ENCODE measurements at regions not wholly inside any gene's neighbourhood (a gene's known extent, or its start where the extent isn't known, plus 50 kb on each side); places are given as distances from the start of the nearest gene placed in this dataset.

GRCh38 chr5:44868541-44868940 is 59.8 kb downstream of the MRPS30 start:
- Histone ChIP-seq H3K4me1 (ENCODE audit: control extremely low read depth in 1 of 4, control insufficient read depth in 4 of 4, insufficient read depth in 4 of 4, low read length in 3 of 4) (no peaks in the 10 kb centered on the region), H3K27me3 (replicated peaks in 2 of 5; ENCODE audit: control insufficient read depth in 4 of 5, insufficient read depth in 5 of 5, low read length in 4 of 5) (peaks cover 0 to 2% (median 0%) of the 10 kb centered on the region in 5 experiments), H3K4me3 (ENCODE audit: control insufficient read depth in 1 of 7, extremely low read depth in 1 of 7, insufficient read depth in 4 of 7, low read depth in 2 of 7, low read length in 6 of 7) (no peak overlapping the region), H3K27ac (ENCODE audit: insufficient read depth in 1 of 2, low read depth in 1 of 2, low read length in 2 of 2, poor library complexity in 1 of 2, severe bottlenecking in 2 of 2) (no peak overlapping the region), H3K9me3 (ENCODE audit: control extremely low read depth in 1 of 5, control insufficient read depth in 4 of 5, insufficient read depth in 2 of 5, low read depth in 1 of 5, low read length in 4 of 5) (no peaks in the 10 kb centered on the region), H3K36me3 (ENCODE audit: control insufficient read depth in 4 of 4, insufficient read depth in 4 of 4, low read length in 3 of 4) (no peaks in the 10 kb centered on the region)
- CTCF ChIA-PET: no interaction called here
- WGBS (ENCODE audit: insufficient coverage): 66% methylated on average over 2 of the region's 4 CpGs
- no peak for DNase-seq
- POLR2A ChIA-PET: no interaction called here

- Histone ChIP-seq H3K4me3 (ENCODE audit: control insufficient read depth in 1 of 7, extremely low read depth in 1 of 7, insufficient read depth in 4 of 7, low read depth in 2 of 7, low read length in 6 of 7) (no peak overlapping the region), H3K4me1 (ENCODE audit: control extremely low read depth in 1 of 4, control insufficient read depth in 4 of 4, insufficient read depth in 4 of 4, low read length in 3 of 4) (no peaks in the 10 kb centered on the region), H3K36me3 (ENCODE audit: control insufficient read depth in 4 of 4, insufficient read depth in 4 of 4, low read length in 3 of 4) (no peaks in the 10 kb centered on the region), H3K9me3 (ENCODE audit: control extremely low read depth in 1 of 5, control insufficient read depth in 4 of 5, insufficient read depth in 2 of 5, low read depth in 1 of 5, low read length in 4 of 5) (no peaks in the 10 kb centered on the region), H3K27me3 (replicated peaks in 2 of 5; ENCODE audit: control insufficient read depth in 4 of 5, insufficient read depth in 5 of 5, low read length in 4 of 5) (peaks cover 0 to 2% (median 0%) of the 10 kb centered on the region in 5 experiments), H3K27ac (ENCODE audit: insufficient read depth in 1 of 2, low read depth in 1 of 2, low read length in 2 of 2, poor library complexity in 1 of 2, severe bottlenecking in 2 of 2) (no peak overlapping the region)
- POLR2A ChIA-PET: no interaction called here
- CTCF ChIA-PET: interaction anchor here (1.5 kb wide), 1 partner anchor 8 kb away, joined by 3 read pairs; no protein-coding TSS in a partner anchor
- WGBS (ENCODE audit: insufficient coverage): no CpG with 5 or more reads among the region's 2 CpGs
- no peak for DNase-seq
Measured at GRCh38 chr5:44869928-44870327, 61.2 kb downstream of the MRPS30 start.

- no peaks in the 10 kb centered on the region for H3K9me3 ChIP-seq (ENCODE audit: control extremely low read depth in 1 of 5, control insufficient read depth in 4 of 5, insufficient read depth in 2 of 5, low read depth in 1 of 5, low read length in 4 of 5)
- ChIA-PET CTCF (interaction anchor here (1.5 kb wide), 1 partner anchor 9 kb away, joined by 3 read pairs; no protein-coding TSS in a partner anchor), POLR2A (no interaction called here)
- no peaks in the 10 kb centered on the region for H3K36me3 ChIP-seq (ENCODE audit: control insufficient read depth in 4 of 4, insufficient read depth in 4 of 4, low read length in 3 of 4)
- H3K27me3 ChIP-seq (replicated peaks in 2 of 5; ENCODE audit: control insufficient read depth in 4 of 5, insufficient read depth in 5 of 5, low read length in 4 of 5): no peaks in the 10 kb centered on the region
- DNase-seq: no peak
- no peaks in the 10 kb centered on the region for H3K4me1 ChIP-seq (ENCODE audit: control extremely low read depth in 1 of 4, control insufficient read depth in 4 of 4, insufficient read depth in 4 of 4, low read length in 3 of 4)
- no peak overlapping the region for H3K4me3 ChIP-seq (ENCODE audit: control insufficient read depth in 1 of 7, extremely low read depth in 1 of 7, insufficient read depth in 4 of 7, low read depth in 2 of 7, low read length in 6 of 7)
- no peak overlapping the region for H3K27ac ChIP-seq (ENCODE audit: insufficient read depth in 1 of 2, low read depth in 1 of 2, low read length in 2 of 2, poor library complexity in 1 of 2, severe bottlenecking in 2 of 2)
Measured at GRCh38 chr5:44870430-44870829, 61.7 kb downstream of the MRPS30 start.

GRCh38 chr5:44871401-44871800 is 62.7 kb downstream of the MRPS30 start:
- Histone ChIP-seq H3K27ac (ENCODE audit: insufficient read depth in 1 of 2, low read depth in 1 of 2, low read length in 2 of 2, poor library complexity in 1 of 2, severe bottlenecking in 2 of 2) (no peak overlapping the region), H3K4me3 (ENCODE audit: control insufficient read depth in 1 of 7, extremely low read depth in 1 of 7, insufficient read depth in 4 of 7, low read depth in 2 of 7, low read length in 6 of 7) (no peak overlapping the region), H3K27me3 (replicated peaks in 2 of 5; ENCODE audit: control insufficient read depth in 4 of 5, insufficient read depth in 5 of 5, low read length in 4 of 5) (no peaks in the 10 kb centered on the region), H3K36me3 (ENCODE audit: control insufficient read depth in 4 of 4, insufficient read depth in 4 of 4, low read length in 3 of 4) (no peaks in the 10 kb centered on the region), H3K9me3 (ENCODE audit: control extremely low read depth in 1 of 5, control insufficient read depth in 4 of 5, insufficient read depth in 2 of 5, low read depth in 1 of 5, low read length in 4 of 5) (no peaks in the 10 kb centered on the region), H3K4me1 (ENCODE audit: control extremely low read depth in 1 of 4, control insufficient read depth in 4 of 4, insufficient read depth in 4 of 4, low read length in 3 of 4) (no peaks in the 10 kb centered on the region)
- DNase-seq: no peak
- ChIA-PET POLR2A (no interaction called here), CTCF (no interaction called here)
- WGBS (ENCODE audit: insufficient coverage): 100% methylated on average over 1 of the region's 2 CpGs

- no peaks in the 10 kb centered on the region for H3K4me1 ChIP-seq (ENCODE audit: control extremely low read depth in 1 of 4, control insufficient read depth in 4 of 4, insufficient read depth in 4 of 4, low read length in 3 of 4)
- no peaks in the 10 kb centered on the region for H3K27me3 ChIP-seq (replicated peaks in 2 of 5; ENCODE audit: control insufficient read depth in 4 of 5, insufficient read depth in 5 of 5, low read length in 4 of 5)
- no peak overlapping the region for H3K4me3 ChIP-seq (ENCODE audit: control insufficient read depth in 1 of 7, extremely low read depth in 1 of 7, insufficient read depth in 4 of 7, low read depth in 2 of 7, low read length in 6 of 7)
- 83% methylated on average over 3 of the region's 7 CpGs for WGBS (ENCODE audit: insufficient coverage)
- ChIA-PET POLR2A (no interaction called here), CTCF (no interaction called here)
- H3K27ac ChIP-seq (ENCODE audit: insufficient read depth in 1 of 2, low read depth in 1 of 2, low read length in 2 of 2, poor library complexity in 1 of 2, severe bottlenecking in 2 of 2): no peak overlapping the region
- H3K36me3 ChIP-seq (ENCODE audit: control insufficient read depth in 4 of 4, insufficient read depth in 4 of 4, low read length in 3 of 4): no peaks in the 10 kb centered on the region
- DNase-seq: no peak
- H3K9me3 ChIP-seq (ENCODE audit: control extremely low read depth in 1 of 5, control insufficient read depth in 4 of 5, insufficient read depth in 2 of 5, low read depth in 1 of 5, low read length in 4 of 5): no peaks in the 10 kb centered on the region
Measured at GRCh38 chr5:44875661-44876605, 67.2 kb downstream of the MRPS30 start.

GRCh38 chr5:44881266-44881665 is 72.5 kb downstream of the MRPS30 start:
- 88% methylated on average over 2 of the region's 5 CpGs for WGBS (ENCODE audit: insufficient coverage)
- no peak overlapping the region for H3K4me3 ChIP-seq (ENCODE audit: control insufficient read depth in 1 of 7, extremely low read depth in 1 of 7, insufficient read depth in 4 of 7, low read depth in 2 of 7, low read length in 6 of 7)
- no peaks in the 10 kb centered on the region for H3K4me1 ChIP-seq (ENCODE audit: control extremely low read depth in 1 of 4, control insufficient read depth in 4 of 4, insufficient read depth in 4 of 4, low read length in 3 of 4)
- H3K27ac ChIP-seq (ENCODE audit: insufficient read depth in 1 of 2, low read depth in 1 of 2, low read length in 2 of 2, poor library complexity in 1 of 2, severe bottlenecking in 2 of 2): no peak overlapping the region
- ChIA-PET POLR2A (no interaction called here), CTCF (no interaction called here)
- no peaks in the 10 kb centered on the region for H3K36me3 ChIP-seq (ENCODE audit: control insufficient read depth in 4 of 4, insufficient read depth in 4 of 4, low read length in 3 of 4)
- DNase-seq: no peak
- H3K9me3 ChIP-seq (ENCODE audit: control extremely low read depth in 1 of 5, control insufficient read depth in 4 of 5, insufficient read depth in 2 of 5, low read depth in 1 of 5, low read length in 4 of 5): peaks cover 0 to 2% (median 0%) of the 10 kb centered on the region in 5 experiments
- H3K27me3 ChIP-seq (replicated peaks in 2 of 5; ENCODE audit: control insufficient read depth in 4 of 5, insufficient read depth in 5 of 5, low read length in 4 of 5): no peaks in the 10 kb centered on the region

- Histone ChIP-seq H3K27me3 (replicated peaks in 2 of 5; ENCODE audit: control insufficient read depth in 4 of 5, insufficient read depth in 5 of 5, low read length in 4 of 5) (no peaks in the 10 kb centered on the region), H3K4me1 (ENCODE audit: control extremely low read depth in 1 of 4, control insufficient read depth in 4 of 4, insufficient read depth in 4 of 4, low read length in 3 of 4) (no peaks in the 10 kb centered on the region), H3K9me3 (ENCODE audit: control extremely low read depth in 1 of 5, control insufficient read depth in 4 of 5, insufficient read depth in 2 of 5, low read depth in 1 of 5, low read length in 4 of 5) (peaks cover 0 to 2% (median 0%) of the 10 kb centered on the region in 5 experiments), H3K27ac (ENCODE audit: insufficient read depth in 1 of 2, low read depth in 1 of 2, low read length in 2 of 2, poor library complexity in 1 of 2, severe bottlenecking in 2 of 2) (no peak overlapping the region), H3K36me3 (ENCODE audit: control insufficient read depth in 4 of 4, insufficient read depth in 4 of 4, low read length in 3 of 4) (no peaks in the 10 kb centered on the region), H3K4me3 (ENCODE audit: control insufficient read depth in 1 of 7, extremely low read depth in 1 of 7, insufficient read depth in 4 of 7, low read depth in 2 of 7, low read length in 6 of 7) (no peak overlapping the region)
- ChIA-PET POLR2A (no interaction called here), CTCF (no interaction called here)
- no peak for DNase-seq
- WGBS (ENCODE audit: insufficient coverage): 96% methylated on average over 17 of the region's 26 CpGs
Measured at GRCh38 chr5:44884036-44884435, 75.3 kb downstream of the MRPS30 start.
